Neutrophil (primary cell): ENCODE measurements at regions not wholly inside any gene's neighbourhood (a gene's known extent, or its start where the extent isn't known, plus 50 kb on each side); places are given as distances from the start of the nearest gene placed in this dataset.

Source experiments
- H3K27ac ChIP-seq: fragments of 200-600 bp; sonication (generic); 2 replicates; pipeline ENCODE4 v1.5.1; 2016; ENCODE audit warnings: mild to moderate bottlenecking, moderate library complexity
- H3K27me3 ChIP-seq: fragments of 200-600 bp; sonication (generic); 2 replicates; pipeline ENCODE4 v1.6.0; 2016; ENCODE audit warnings: mild to moderate bottlenecking
- H3K36me3 ChIP-seq: fragments of 200-600 bp; sonication (generic); 2 replicates; pipeline ENCODE4 v1.5.1; 2017
- H3K4me1 ChIP-seq, 2 experiments: fragments of 200-600 bp in 1 of 2; sonication (generic) in 1 of 2; 1 replicate in 1 of 2; 2 replicates in 1 of 2; pipeline versions ENCODE4 v1.5.1 to v1.6.1; 2013 to 2016; ENCODE audit warnings: low read depth in 1 of 2, low read length in 1 of 2, mild to moderate bottlenecking in 1 of 2, moderate library complexity in 1 of 2; ENCODE audit not compliant: control insufficient read depth in 1 of 2, insufficient read depth in 1 of 2
- H3K4me3 ChIP-seq, 2 experiments: fragments of 200-600 bp in 1 of 2; sonication (generic) in 1 of 2; 1 replicate in 1 of 2; 2 replicates in 1 of 2; pipeline ENCODE4 v1.5.1; 2013 to 2016; ENCODE audit warnings: low read depth in 1 of 2, low read length in 1 of 2, mild to moderate bottlenecking in 1 of 2, moderate library complexity in 1 of 2
- H3K9me3 ChIP-seq: fragments of 200-600 bp; sonication (generic); 2 replicates; pipeline ENCODE4 v1.5.1; 2016
- TF ChIP-seq, protein P1 (sequence below): fragments of 200-600 bp; sonication (generic); IDR thresholded peaks from 2 replicates; pipeline ENCODE4 v1.5.1; 2016; ENCODE audit warnings: antibody characterized with exemption

DNA sequence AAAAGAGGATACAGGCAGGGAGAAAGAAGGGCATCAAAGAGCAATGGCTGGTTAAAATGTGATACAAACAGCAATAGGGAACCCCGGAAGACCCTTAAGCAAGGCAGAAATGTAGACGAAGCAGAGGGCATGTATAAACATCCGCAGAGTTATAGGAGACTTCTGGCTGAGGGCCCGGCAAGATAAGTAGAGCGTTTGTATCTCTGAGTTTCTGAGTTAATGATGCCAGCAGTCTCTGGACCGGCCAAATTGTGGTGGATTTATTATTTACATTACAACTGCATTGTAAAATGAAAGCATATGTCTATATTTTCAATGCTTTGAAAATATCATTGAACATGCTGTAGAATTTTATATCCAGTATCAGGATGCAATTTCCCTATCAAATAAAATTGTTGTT, 148.0 kb upstream of the KCTD1 start:
- Histone ChIP-seq H3K9me3 (no peaks in the 10 kb centered on the region), H3K27me3 (no peaks in the 10 kb centered on the region), H3K4me3 (no peak overlapping the region), H3K27ac (no peak overlapping the region), H3K4me1 (peaks cover 15 to 16% of the 10 kb centered on the region in 2 experiments), H3K36me3 (no peaks in the 10 kb centered on the region)
- TF ChIP-seq, protein P1, sequence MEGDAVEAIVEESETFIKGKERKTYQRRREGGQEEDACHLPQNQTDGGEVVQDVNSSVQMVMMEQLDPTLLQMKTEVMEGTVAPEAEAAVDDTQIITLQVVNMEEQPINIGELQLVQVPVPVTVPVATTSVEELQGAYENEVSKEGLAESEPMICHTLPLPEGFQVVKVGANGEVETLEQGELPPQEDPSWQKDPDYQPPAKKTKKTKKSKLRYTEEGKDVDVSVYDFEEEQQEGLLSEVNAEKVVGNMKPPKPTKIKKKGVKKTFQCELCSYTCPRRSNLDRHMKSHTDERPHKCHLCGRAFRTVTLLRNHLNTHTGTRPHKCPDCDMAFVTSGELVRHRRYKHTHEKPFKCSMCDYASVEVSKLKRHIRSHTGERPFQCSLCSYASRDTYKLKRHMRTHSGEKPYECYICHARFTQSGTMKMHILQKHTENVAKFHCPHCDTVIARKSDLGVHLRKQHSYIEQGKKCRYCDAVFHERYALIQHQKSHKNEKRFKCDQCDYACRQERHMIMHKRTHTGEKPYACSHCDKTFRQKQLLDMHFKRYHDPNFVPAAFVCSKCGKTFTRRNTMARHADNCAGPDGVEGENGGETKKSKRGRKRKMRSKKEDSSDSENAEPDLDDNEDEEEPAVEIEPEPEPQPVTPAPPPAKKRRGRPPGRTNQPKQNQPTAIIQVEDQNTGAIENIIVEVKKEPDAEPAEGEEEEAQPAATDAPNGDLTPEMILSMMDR, result no peak

DNA sequence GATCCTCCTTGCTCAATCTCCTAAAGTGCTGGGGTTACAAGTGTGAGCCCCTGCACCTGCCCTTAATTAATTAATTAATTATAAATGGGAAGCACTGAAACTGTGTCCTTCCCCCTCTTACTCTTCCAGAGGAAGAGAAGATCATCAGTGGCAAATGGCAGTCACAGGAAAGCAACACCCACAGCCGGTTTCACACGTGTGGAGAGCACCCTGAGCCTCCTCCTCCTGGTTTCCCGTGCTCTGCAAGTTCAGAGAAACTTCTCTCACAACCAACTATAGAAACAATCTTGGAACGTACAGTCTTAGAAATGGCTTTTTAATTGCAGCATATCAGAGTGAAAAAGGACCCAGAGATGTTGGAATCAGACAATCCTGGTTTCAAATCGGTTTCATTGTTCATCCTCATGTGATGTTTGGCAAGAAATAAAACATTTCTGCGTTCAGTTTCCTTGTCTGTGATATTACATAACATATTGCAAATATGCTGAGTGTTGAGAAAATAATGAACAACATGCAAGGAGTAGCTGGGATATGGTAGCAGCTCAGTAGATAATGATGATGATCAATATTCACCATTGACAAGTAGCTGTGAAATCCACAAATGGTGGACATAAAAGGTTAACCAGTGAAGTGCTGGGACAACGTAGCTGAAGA, 141.0 kb upstream of the KCTD1 start:
- H3K36me3 ChIP-seq, result no peaks in the 10 kb centered on the region
- TF ChIP-seq, protein P1, result no peak
- H3K4me3 ChIP-seq, result no peak overlapping the region
- H3K27me3 ChIP-seq, result no peaks in the 10 kb centered on the region
- no peaks in the 10 kb centered on the region for H3K9me3 ChIP-seq
- H3K4me1 ChIP-seq, result peaks cover 9 to 15% of the 10 kb centered on the region in 2 experiments
- peak overlapping the region; percentile 44 for H3K27ac ChIP-seq

DNA sequence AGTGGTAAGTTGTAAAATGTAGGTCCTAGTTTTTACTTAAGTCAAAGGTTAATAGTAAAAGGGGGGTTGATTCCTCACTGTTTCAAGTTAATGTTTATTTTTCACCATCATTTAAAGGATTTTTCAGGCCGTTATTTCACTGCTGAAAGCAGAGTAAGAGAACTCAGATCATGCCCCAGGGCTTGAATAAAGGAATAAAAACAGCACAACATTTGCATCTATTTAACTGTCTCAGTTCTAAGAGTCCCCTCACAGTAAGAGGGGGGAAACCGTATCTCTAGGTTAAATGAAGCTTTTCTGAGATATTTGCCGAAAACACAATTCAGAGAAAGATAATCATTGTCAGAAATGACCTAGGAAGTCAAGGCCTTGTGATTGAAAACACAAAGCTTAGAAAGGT, 138.2 kb upstream of the KCTD1 start:
- Histone ChIP-seq H3K36me3 (no peaks in the 10 kb centered on the region), H3K9me3 (no peaks in the 10 kb centered on the region), H3K27ac (no peak overlapping the region), H3K4me1 (peaks cover 9 to 15% of the 10 kb centered on the region in 2 experiments), H3K27me3 (no peaks in the 10 kb centered on the region), H3K4me3 (no peak overlapping the region)
- TF ChIP-seq, protein P1, result no peak

DNA sequence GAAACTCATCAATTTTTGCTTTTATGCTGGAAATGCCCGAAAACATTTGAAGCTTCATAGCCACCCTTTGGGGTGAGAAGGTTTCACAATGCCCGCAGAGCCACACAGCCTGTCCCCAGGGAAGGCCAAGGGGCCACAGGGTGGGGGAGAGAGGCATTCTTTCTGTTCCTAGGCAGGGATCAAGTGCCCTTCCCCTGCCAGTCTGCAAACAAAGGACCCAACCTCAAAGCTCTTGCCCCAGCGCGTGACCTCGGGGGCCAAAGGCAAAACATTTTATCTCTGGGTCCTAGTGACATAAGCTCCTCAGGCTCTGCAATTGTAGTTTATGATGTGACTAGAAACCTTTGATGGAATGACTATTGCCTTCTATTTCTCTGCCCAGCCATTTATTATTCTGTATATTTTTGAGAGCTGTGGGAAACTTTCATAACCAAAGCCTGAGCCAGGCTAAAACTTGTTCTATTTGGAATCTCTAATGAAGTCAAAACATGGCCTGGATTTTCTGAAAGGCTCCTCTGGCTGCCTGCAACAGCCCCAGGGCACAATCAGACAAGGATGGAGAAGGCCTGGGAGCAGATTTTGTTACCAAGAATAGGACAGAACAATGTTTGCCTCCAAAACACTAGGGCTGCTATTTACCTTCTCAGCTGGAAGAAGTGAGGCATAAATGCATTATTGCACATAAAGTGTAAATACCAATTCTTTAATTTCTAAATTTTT, 137.2 kb upstream of the KCTD1 start:
- no peaks in the 10 kb centered on the region for H3K9me3 ChIP-seq
- no peaks in the 10 kb centered on the region for H3K36me3 ChIP-seq
- peaks cover 9 to 15% of the 10 kb centered on the region in 2 experiments for H3K4me1 ChIP-seq
- H3K27me3 ChIP-seq, result no peaks in the 10 kb centered on the region
- H3K4me3 ChIP-seq, result no peak overlapping the region
- H3K27ac ChIP-seq, result no peak overlapping the region
- TF ChIP-seq, protein P1, result no peak

DNA sequence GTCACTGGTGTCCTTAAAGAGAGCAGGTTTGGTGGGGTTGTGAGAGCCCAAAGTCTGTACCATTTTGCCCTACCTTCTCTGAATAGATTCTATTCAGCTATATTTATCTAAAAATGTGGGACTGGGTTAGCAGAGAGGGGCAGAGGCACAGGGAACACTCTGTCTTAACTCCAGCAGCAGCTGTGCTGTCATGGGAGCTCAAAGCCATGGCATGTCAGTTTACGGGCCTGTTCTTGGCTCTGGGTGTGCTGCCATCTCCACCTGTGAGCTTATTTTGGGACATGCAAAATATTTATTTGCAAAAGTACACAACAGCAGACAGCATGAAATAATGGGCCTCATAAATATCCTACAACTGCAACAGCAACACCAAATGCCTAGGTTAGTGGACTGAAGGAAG, 129.6 kb upstream of the KCTD1 start:
- no peaks in the 10 kb centered on the region for H3K4me1 ChIP-seq
- no peak overlapping the region for H3K4me3 ChIP-seq
- TF ChIP-seq, protein P1, result no peak
- no peak overlapping the region for H3K27ac ChIP-seq
- no peaks in the 10 kb centered on the region for H3K9me3 ChIP-seq
- H3K36me3 ChIP-seq, result no peaks in the 10 kb centered on the region
- H3K27me3 ChIP-seq, result no peaks in the 10 kb centered on the region
